ENCODE measurements at regions not wholly inside any gene's neighbourhood (a gene's known extent, or its start where the extent isn't known, plus 50 kb on each side); places are given as distances from the start of the nearest gene placed in this dataset.
"Not testable (repeated sequence)": the region's sequence is repeated elsewhere in the genome, so short reads cannot be mapped to it uniquely, and the experiment has no call there.

DNA sequence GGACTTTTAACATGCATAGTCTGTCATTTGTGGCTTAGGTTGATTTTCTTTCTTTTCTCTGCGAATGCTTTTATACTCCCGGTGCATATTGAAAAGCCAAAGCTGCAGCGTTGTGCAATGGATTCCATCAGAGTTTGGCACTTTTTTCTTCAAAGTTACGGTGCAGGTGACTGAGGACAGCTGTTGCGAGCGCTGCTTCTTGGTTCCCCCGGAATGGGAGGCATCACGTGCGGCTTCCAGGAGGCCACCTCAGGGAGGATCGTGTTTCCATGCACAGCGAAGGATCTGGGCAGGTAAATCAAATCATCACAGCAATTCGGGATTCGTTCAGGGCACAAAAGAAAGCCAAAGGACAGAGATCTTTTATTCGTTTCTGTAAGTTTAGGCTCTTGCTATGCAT lies 109.6 kb upstream of the ALKAL2 start:
- DNase-seq (ENCODE audit: low read depth in 3 of 3), result no peak

- DNase-seq (ENCODE audit: low read depth in 3 of 3), result no peak
These were observed 109.0 kb upstream of the ALKAL2 start for GRCh38 chr2:396903-397302.

GRCh38 chr2:395886-396285 lies 108.0 kb upstream of the ALKAL2 start:
- DNase-seq (ENCODE audit: low read depth in 3 of 3), result no peak

DNA sequence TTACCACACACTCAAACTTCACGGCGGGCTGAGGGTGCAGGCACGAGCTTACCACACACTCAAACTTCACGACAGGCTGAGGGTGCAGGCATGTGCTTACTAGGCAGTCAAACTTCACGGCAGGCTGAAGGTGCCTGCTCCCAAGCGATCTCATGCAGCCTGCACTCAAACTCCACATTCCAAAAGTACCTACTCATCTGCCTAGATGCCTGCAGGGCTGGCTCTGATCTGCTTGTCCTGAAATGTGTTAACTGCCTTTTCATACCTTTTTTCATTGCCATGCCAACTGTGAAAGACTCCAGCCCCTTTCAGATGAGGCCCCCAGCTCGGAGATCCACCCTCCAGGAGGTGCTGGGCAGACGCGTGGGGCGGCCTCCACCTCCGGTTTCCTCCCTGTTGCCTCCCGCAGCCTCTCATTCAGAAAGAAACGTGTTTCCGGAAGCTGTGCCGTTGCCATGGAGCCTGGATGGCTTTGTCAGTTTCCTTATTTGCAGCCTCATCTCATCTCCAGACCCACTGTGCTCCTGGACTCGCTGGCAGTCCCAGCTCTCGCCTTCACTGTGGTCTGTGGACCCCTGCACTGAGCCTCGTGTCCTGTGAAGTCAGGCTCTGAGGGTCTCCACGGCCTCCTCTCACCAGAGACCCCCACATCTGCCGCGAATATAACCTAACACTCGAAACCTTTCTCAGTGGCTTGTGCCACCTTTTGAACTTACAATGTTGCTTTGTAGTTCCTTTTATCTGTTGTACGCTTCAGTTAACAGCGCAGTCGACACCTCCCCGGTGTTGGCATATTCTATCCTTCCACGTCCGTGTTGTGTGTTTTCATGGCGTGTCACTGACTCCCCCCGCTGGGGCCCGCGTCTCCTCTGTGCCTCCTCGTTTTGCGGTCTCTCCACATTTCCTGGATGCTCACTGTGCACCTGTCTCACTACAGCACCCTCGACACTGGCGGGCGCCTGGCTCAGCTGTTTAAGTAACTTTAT lies 106.1 kb upstream of the ALKAL2 start:
- peak; percentile 26 to 32 (median 26) for DNase-seq (ENCODE audit: low read depth in 3 of 3)

- DNase-seq (ENCODE audit: low read depth in 3 of 3), result no peak
These were observed 105.0 kb upstream of the ALKAL2 start for GRCh38 chr2:392926-393280.

DNA sequence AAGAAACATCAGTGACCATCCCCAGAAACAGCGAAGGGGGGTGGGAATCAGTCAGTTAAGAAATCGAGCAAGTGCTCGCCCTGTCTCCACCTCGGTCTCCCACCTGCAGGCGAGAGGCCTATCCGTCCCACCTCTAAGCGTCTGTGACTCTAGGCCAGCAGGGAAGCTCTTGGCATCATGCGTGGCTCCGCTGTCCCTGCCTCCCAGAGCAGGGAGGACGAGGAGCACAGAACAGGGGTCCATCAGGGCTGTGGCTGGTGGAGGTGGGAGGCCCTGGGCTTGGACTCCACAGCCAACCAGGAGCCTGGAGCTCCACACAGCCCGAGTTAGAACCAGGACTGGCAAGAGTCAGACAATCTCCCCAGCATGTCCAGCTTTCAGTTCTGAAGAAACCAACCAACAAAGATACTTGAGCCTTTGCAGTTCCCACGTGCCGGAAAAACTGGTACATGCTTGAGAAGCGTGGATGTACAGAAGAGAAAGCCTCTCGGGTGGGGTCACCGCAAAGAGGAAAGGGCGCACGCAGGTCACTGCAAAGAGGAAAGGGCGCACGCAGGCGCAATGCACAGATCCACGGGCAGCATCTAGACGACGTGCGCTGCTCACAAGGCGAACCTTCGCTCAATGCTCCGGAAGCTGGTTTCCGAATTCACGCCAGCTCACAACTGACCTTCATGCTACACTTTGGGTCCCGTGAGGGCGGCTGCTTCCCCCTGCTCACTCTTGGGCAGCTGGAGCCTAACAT lies 104.5 kb upstream of the ALKAL2 start:
- DNase-seq (ENCODE audit: low read depth in 3 of 3), result no peak

GRCh38 chr2:391696-392095 lies 103.8 kb upstream of the ALKAL2 start:
- no peak for DNase-seq (ENCODE audit: low read depth in 3 of 3)

- DNase-seq (ENCODE audit: low read depth in 3 of 3), result no peak
These were observed 103.1 kb upstream of the ALKAL2 start for GRCh38 chr2:390959-391358.

GRCh38 chr2:389985-390384 lies 102.1 kb upstream of the ALKAL2 start:
- DNase-seq (ENCODE audit: low read depth in 3 of 3), result not testable (repeated sequence)

DNA sequence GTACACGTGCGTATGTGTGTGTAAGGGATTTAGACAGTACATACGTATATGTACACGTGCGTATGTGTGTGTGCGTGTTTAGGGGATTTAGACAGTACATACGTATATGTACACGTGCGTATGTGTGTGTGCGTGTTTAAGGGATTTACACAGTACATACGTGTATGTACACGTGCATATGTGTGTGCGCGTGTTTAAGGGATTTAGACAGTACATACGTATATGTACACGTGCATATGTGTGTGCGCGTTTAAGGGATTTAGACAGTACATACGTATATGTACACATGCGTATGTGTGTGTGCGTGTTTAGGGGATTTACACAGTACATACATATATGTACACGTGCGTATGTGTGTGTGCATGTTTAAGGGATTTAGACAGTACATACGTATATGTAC lies 100.9 kb upstream of the ALKAL2 start:
- not testable (repeated sequence) for DNase-seq (ENCODE audit: low read depth in 3 of 3)

GRCh38 chr2:387980-388421 lies 100.1 kb upstream of the ALKAL2 start:
- DNase-seq (ENCODE audit: low read depth in 3 of 3), result no peak

GRCh38 chr2:386406-387103 lies 98.7 kb upstream of the ALKAL2 start:
- no peak for DNase-seq (ENCODE audit: low read depth in 3 of 3)

- no peak for DNase-seq (ENCODE audit: low read depth in 3 of 3)
These were observed 97.9 kb upstream of the ALKAL2 start for GRCh38 chr2:385785-386184.

- DNase-seq (ENCODE audit: low read depth in 3 of 3), result no peak
These were observed 97.2 kb upstream of the ALKAL2 start for GRCh38 chr2:385061-385460.

DNA sequence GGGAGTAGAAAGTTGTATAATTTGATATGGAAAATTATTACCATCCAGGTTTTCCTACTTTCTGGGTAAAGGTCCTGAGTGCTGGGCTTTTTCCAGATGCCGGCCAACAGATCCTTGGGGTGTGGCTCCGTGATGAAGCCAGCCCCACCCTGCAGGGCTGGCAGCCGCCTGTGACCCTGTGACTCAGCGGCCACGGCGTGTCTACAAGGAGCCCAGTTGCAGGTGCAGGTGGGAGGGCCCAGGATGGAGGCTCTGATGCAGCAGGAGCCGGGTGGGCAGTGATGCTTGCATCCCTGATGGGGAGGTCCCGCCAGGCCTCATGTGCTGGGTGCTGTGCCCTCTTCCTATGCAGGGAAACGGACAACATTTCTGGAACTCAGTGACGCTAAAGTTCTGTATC lies 96.0 kb upstream of the ALKAL2 start:
- DNase-seq (ENCODE audit: low read depth in 3 of 3), result no peak

- no peak for DNase-seq (ENCODE audit: low read depth in 3 of 3)
These were observed 95.3 kb upstream of the ALKAL2 start for GRCh38 chr2:383178-383577.

DNA sequence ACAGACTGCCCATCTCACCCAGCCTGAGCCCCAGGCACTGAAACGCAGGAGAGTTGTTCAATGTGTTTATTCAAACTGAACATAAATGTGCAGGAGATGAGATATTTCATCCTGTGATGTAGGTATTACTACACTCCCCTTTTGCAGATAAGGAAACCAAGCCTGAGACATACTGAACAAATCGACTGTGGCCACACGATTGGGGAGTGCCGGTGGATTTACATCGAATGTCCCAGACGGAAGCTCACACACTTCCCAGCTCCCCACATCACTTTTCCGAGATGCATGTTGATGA lies 94.8 kb upstream of the ALKAL2 start:
- no peak for DNase-seq (ENCODE audit: low read depth in 3 of 3)

- no peak for DNase-seq (ENCODE audit: low read depth in 3 of 3)
These were observed 94.2 kb upstream of the ALKAL2 start for GRCh38 chr2:381941-382727.

DNA sequence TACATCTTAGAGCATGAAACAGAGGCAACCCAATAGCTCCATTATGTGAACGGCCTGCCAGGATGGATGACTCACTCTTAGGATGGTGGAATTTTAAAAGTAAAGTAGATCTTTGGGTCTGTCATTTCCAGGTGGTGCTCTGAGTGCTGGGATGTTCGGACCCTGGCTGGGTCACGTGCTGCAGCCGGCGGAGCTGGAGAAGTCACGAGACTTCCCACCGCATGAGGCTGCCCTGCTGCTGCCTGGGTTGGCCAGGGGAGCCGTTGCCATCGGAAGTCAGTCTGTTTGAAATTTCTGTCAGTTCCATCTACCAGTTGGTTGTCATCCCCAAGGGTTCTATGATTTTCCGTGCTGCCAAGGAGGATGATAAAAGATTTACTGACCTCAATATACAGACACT lies 93.3 kb upstream of the ALKAL2 start:
- DNase-seq (ENCODE audit: low read depth in 3 of 3), result no peak

- no peak for DNase-seq (ENCODE audit: low read depth in 3 of 3)
These were observed 92.9 kb upstream of the ALKAL2 start for GRCh38 chr2:380772-381171.

DNA sequence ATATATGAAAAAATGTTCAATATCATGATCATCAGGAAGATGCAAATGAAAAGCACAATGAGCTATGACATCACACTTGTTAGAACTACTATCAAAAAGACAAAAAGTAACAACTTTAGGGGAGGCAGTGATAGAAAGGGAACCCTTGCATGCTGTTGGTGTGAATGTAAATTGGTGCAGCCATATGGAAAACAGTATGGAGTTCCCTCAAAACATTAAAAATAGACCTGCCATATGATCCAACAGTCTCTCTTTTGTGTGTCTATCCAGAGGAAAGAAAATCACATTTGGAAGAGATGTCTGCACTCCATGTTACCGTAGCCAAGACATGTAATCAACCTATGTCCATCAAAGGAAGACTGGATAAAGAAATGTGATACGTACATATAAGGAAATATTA lies 92.3 kb upstream of the ALKAL2 start:
- no peak for DNase-seq (ENCODE audit: low read depth in 3 of 3)

DNA sequence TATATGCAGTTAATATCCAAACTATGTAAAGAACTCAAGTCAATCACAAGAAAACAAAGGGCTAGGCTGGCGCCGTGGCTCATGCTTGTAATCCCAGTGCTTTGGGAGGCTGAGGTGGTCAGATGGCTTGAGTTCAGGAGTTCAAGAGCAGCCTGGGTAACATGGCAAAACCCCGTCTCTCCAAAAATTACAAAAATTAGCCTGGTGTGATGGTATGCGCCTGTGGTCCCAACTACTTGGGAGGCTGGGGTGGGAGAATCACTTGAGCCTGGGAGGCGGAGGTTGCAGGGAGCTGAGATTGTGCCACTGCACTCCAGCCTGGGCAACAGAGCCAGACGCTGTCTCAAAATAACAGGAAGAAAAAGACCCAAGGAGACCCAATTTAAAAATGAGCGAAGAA lies 91.9 kb upstream of the ALKAL2 start:
- no peak for DNase-seq (ENCODE audit: low read depth in 3 of 3)

Data from stimulated activated CD4-positive, alpha-beta T cell treated with anti-CD3 and anti-CD28 coated beads, TNF-alpha, amount 100 ng/mL, for 4 hours (primary cell).